ENCODE measurements at regions not wholly inside any gene's neighbourhood (a gene's known extent, or its start where the extent isn't known, plus 50 kb on each side); places are given as distances from the start of the nearest gene placed in this dataset.

- no peak overlapping the region for H3K4me3 ChIP-seq (ENCODE audit: low read length in 2 of 2)
- H3K27ac ChIP-seq (ENCODE audit: low read depth in 1 of 2, low read length in 1 of 2): no peak overlapping the region
- WGBS: 66% methylated on average over 2 of the region's 2 CpGs
- H3K27me3 ChIP-seq (ENCODE audit: control insufficient read depth in 2 of 2, insufficient read depth in 1 of 2, low read length in 1 of 2): no peaks in the 10 kb centered on the region
- no peaks in the 10 kb centered on the region for H3K36me3 ChIP-seq (ENCODE audit: control insufficient read depth in 2 of 2, insufficient read depth in 2 of 2, low read length in 1 of 2)
- H3K4me1 ChIP-seq (ENCODE audit: control insufficient read depth in 2 of 2, insufficient read depth in 2 of 2, low read length in 2 of 2): no peaks in the 10 kb centered on the region
- DNase-seq (ENCODE audit: low read depth in 6 of 9, low spot score in 9 of 9): no peak
- H3K9me3 ChIP-seq (ENCODE audit: control insufficient read depth in 2 of 2, insufficient read depth in 1 of 2, low read length in 1 of 2): no peaks in the 10 kb centered on the region
Observed at GRCh38 chr2:106299696-106300095, 105.6 kb upstream of the UXS1 start.

- WGBS: 92% methylated on average over 8 of the region's 8 CpGs
- H3K9me3 ChIP-seq (ENCODE audit: control insufficient read depth in 2 of 2, insufficient read depth in 1 of 2, low read length in 1 of 2): no peaks in the 10 kb centered on the region
Observed at GRCh38 chr2:106296182-106296815, 102.2 kb upstream of the UXS1 start.

GRCh38 chr2:106294182-106294581 lies 100.1 kb upstream of the UXS1 start:
- Histone ChIP-seq H3K36me3 (ENCODE audit: control insufficient read depth in 2 of 2, insufficient read depth in 2 of 2, low read length in 1 of 2) (no peaks in the 10 kb centered on the region), H3K9me3 (ENCODE audit: control insufficient read depth in 2 of 2, insufficient read depth in 1 of 2, low read length in 1 of 2) (no peaks in the 10 kb centered on the region), H3K4me1 (ENCODE audit: control insufficient read depth in 2 of 2, insufficient read depth in 2 of 2, low read length in 2 of 2) (no peaks in the 10 kb centered on the region), H3K27me3 (ENCODE audit: control insufficient read depth in 2 of 2, insufficient read depth in 1 of 2, low read length in 1 of 2) (no peaks in the 10 kb centered on the region), H3K27ac (ENCODE audit: low read depth in 1 of 2, low read length in 1 of 2) (no peak overlapping the region), H3K4me3 (ENCODE audit: low read length in 2 of 2) (no peak overlapping the region)
- WGBS: 99% methylated on average over 1 of the region's 1 CpG
- no peak for DNase-seq (ENCODE audit: low read depth in 6 of 9, low spot score in 9 of 9)

More at GRCh38 chr2:106296182-106296815, 102.2 kb upstream of the UXS1 start:
- Histone ChIP-seq H3K36me3 (ENCODE audit: control insufficient read depth in 2 of 2, insufficient read depth in 2 of 2, low read length in 1 of 2) (no peaks in the 10 kb centered on the region), H3K4me3 (ENCODE audit: low read length in 2 of 2) (no peak overlapping the region), H3K27me3 (ENCODE audit: control insufficient read depth in 2 of 2, insufficient read depth in 1 of 2, low read length in 1 of 2) (no peaks in the 10 kb centered on the region), H3K27ac (ENCODE audit: low read depth in 1 of 2, low read length in 1 of 2) (no peak overlapping the region), H3K4me1 (ENCODE audit: control insufficient read depth in 2 of 2, insufficient read depth in 2 of 2, low read length in 2 of 2) (no peaks in the 10 kb centered on the region)
- DNase-seq (ENCODE audit: low read depth in 6 of 9, low spot score in 9 of 9): no peak

- no peaks in the 10 kb centered on the region for H3K36me3 ChIP-seq (ENCODE audit: control insufficient read depth in 2 of 2, insufficient read depth in 2 of 2, low read length in 1 of 2)
- 98% methylated on average over 2 of the region's 2 CpGs for WGBS
- DNase-seq (ENCODE audit: low read depth in 6 of 9, low spot score in 9 of 9): no peak
- no peaks in the 10 kb centered on the region for H3K27me3 ChIP-seq (ENCODE audit: control insufficient read depth in 2 of 2, insufficient read depth in 1 of 2, low read length in 1 of 2)
- H3K27ac ChIP-seq (ENCODE audit: low read depth in 1 of 2, low read length in 1 of 2): no peak overlapping the region
- H3K4me3 ChIP-seq (ENCODE audit: low read length in 2 of 2): no peak overlapping the region
- H3K4me1 ChIP-seq (ENCODE audit: control insufficient read depth in 2 of 2, insufficient read depth in 2 of 2, low read length in 2 of 2): no peaks in the 10 kb centered on the region
- no peaks in the 10 kb centered on the region for H3K9me3 ChIP-seq (ENCODE audit: control insufficient read depth in 2 of 2, insufficient read depth in 1 of 2, low read length in 1 of 2)
Observed at GRCh38 chr2:106293271-106293783, 99.2 kb upstream of the UXS1 start.

GRCh38 chr2:106292627-106293026 lies 98.5 kb upstream of the UXS1 start:
- no peaks in the 10 kb centered on the region for H3K27me3 ChIP-seq (ENCODE audit: control insufficient read depth in 2 of 2, insufficient read depth in 1 of 2, low read length in 1 of 2)
- over 99% methylated on average over 3 of the region's 3 CpGs for WGBS
- no peak overlapping the region for H3K4me3 ChIP-seq (ENCODE audit: low read length in 2 of 2)
- no peaks in the 10 kb centered on the region for H3K4me1 ChIP-seq (ENCODE audit: control insufficient read depth in 2 of 2, insufficient read depth in 2 of 2, low read length in 2 of 2)
- DNase-seq (ENCODE audit: low read depth in 6 of 9, low spot score in 9 of 9): no peak
- no peak overlapping the region for H3K27ac ChIP-seq (ENCODE audit: low read depth in 1 of 2, low read length in 1 of 2)
- H3K9me3 ChIP-seq (ENCODE audit: control insufficient read depth in 2 of 2, insufficient read depth in 1 of 2, low read length in 1 of 2): no peaks in the 10 kb centered on the region
- no peaks in the 10 kb centered on the region for H3K36me3 ChIP-seq (ENCODE audit: control insufficient read depth in 2 of 2, insufficient read depth in 2 of 2, low read length in 1 of 2)

- WGBS: 98% methylated on average over 9 of the region's 9 CpGs
- Histone ChIP-seq H3K27ac (ENCODE audit: low read depth in 1 of 2, low read length in 1 of 2) (no peak overlapping the region), H3K36me3 (ENCODE audit: control insufficient read depth in 2 of 2, insufficient read depth in 2 of 2, low read length in 1 of 2) (no peaks in the 10 kb centered on the region), H3K4me1 (ENCODE audit: control insufficient read depth in 2 of 2, insufficient read depth in 2 of 2, low read length in 2 of 2) (no peaks in the 10 kb centered on the region), H3K4me3 (ENCODE audit: low read length in 2 of 2) (no peak overlapping the region), H3K27me3 (ENCODE audit: control insufficient read depth in 2 of 2, insufficient read depth in 1 of 2, low read length in 1 of 2) (no peaks in the 10 kb centered on the region), H3K9me3 (ENCODE audit: control insufficient read depth in 2 of 2, insufficient read depth in 1 of 2, low read length in 1 of 2) (no peaks in the 10 kb centered on the region)
- no peak for DNase-seq (ENCODE audit: low read depth in 6 of 9, low spot score in 9 of 9)
Observed at GRCh38 chr2:106288873-106289272, 94.8 kb upstream of the UXS1 start.

- Histone ChIP-seq H3K36me3 (ENCODE audit: control insufficient read depth in 2 of 2, insufficient read depth in 2 of 2, low read length in 1 of 2) (no peaks in the 10 kb centered on the region), H3K27ac (ENCODE audit: low read depth in 1 of 2, low read length in 1 of 2) (no peak overlapping the region), H3K4me1 (ENCODE audit: control insufficient read depth in 2 of 2, insufficient read depth in 2 of 2, low read length in 2 of 2) (no peaks in the 10 kb centered on the region), H3K27me3 (ENCODE audit: control insufficient read depth in 2 of 2, insufficient read depth in 1 of 2, low read length in 1 of 2) (no peaks in the 10 kb centered on the region), H3K4me3 (ENCODE audit: low read length in 2 of 2) (no peak overlapping the region), H3K9me3 (ENCODE audit: control insufficient read depth in 2 of 2, insufficient read depth in 1 of 2, low read length in 1 of 2) (no peaks in the 10 kb centered on the region)
- 97% methylated on average over 3 of the region's 3 CpGs for WGBS
- DNase-seq (ENCODE audit: low read depth in 6 of 9, low spot score in 9 of 9): no peak
Observed at GRCh38 chr2:106285237-106285829, 91.2 kb upstream of the UXS1 start.

GRCh38 chr2:106284691-106285202 lies 90.6 kb upstream of the UXS1 start:
- no peaks in the 10 kb centered on the region for H3K27me3 ChIP-seq (ENCODE audit: control insufficient read depth in 2 of 2, insufficient read depth in 1 of 2, low read length in 1 of 2)
- no peak overlapping the region for H3K27ac ChIP-seq (ENCODE audit: low read depth in 1 of 2, low read length in 1 of 2)
- DNase-seq (ENCODE audit: low read depth in 6 of 9, low spot score in 9 of 9): no peak
- WGBS: 96% methylated on average over 14 of the region's 14 CpGs
- H3K9me3 ChIP-seq (ENCODE audit: control insufficient read depth in 2 of 2, insufficient read depth in 1 of 2, low read length in 1 of 2): no peaks in the 10 kb centered on the region
- H3K36me3 ChIP-seq (ENCODE audit: control insufficient read depth in 2 of 2, insufficient read depth in 2 of 2, low read length in 1 of 2): no peaks in the 10 kb centered on the region
- no peak overlapping the region for H3K4me3 ChIP-seq (ENCODE audit: low read length in 2 of 2)
- no peaks in the 10 kb centered on the region for H3K4me1 ChIP-seq (ENCODE audit: control insufficient read depth in 2 of 2, insufficient read depth in 2 of 2, low read length in 2 of 2)

- Histone ChIP-seq H3K36me3 (ENCODE audit: control insufficient read depth in 2 of 2, insufficient read depth in 2 of 2, low read length in 1 of 2) (no peaks in the 10 kb centered on the region), H3K27ac (ENCODE audit: low read depth in 1 of 2, low read length in 1 of 2) (no peak overlapping the region), H3K9me3 (ENCODE audit: control insufficient read depth in 2 of 2, insufficient read depth in 1 of 2, low read length in 1 of 2) (no peaks in the 10 kb centered on the region), H3K4me1 (ENCODE audit: control insufficient read depth in 2 of 2, insufficient read depth in 2 of 2, low read length in 2 of 2) (no peaks in the 10 kb centered on the region), H3K4me3 (ENCODE audit: low read length in 2 of 2) (no peak overlapping the region), H3K27me3 (ENCODE audit: control insufficient read depth in 2 of 2, insufficient read depth in 1 of 2, low read length in 1 of 2) (no peaks in the 10 kb centered on the region)
- no peak for DNase-seq (ENCODE audit: low read depth in 6 of 9, low spot score in 9 of 9)
- 95% methylated on average over 5 of the region's 5 CpGs for WGBS
Observed at GRCh38 chr2:106284255-106284654, 90.2 kb upstream of the UXS1 start.
